Suppressor macrophage (primary cell): ENCODE measurements at regions not wholly inside any gene's neighbourhood (a gene's known extent, or its start where the extent isn't known, plus 50 kb on each side); places are given as distances from the start of the nearest gene placed in this dataset.

ENCODE experiments used
- DNase-seq, 4 experiments: peaks; one replicate each; pipeline ENCODE4 v3.0.0-alpha.2; 2020 to 2022

DNA sequence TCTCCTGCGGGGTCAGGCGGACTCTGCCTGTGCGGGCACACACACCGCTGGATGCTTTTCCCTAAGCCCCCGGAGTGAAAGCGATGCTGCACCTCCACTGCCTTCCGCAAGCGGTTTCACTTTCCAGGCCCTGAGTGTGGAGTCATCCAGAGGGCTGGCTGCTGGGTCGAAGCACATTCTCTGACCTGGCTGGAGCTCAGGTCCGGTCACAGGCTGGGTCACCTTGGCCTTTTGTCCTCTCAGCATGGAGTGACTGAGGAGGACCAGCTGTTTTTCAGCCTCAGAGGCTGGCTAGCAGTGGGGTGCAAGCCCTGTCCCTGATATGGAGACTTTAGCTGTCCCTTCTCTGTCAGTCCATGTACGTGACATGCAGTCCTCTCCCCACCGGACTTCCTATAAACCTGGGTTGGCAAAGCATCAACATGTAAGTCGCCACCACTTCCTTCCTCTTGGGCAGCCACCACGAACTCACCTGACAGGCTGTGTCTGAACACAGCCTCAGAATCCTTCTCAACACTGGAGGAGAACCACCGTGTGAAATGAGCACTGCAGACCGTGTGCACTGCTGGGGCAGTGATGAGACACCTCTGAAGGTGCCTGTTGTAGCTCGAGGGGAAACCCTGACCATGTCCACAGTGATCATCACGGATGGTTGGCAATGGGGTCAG, 51.3 kb downstream of the GADD45G start:
- peak in 2 of 4 experiments; percentile 22 to 25 for DNase-seq

GRCh38 chr9:89657295-89657694, 52.5 kb downstream of the GADD45G start:
- no peak for DNase-seq

DNA sequence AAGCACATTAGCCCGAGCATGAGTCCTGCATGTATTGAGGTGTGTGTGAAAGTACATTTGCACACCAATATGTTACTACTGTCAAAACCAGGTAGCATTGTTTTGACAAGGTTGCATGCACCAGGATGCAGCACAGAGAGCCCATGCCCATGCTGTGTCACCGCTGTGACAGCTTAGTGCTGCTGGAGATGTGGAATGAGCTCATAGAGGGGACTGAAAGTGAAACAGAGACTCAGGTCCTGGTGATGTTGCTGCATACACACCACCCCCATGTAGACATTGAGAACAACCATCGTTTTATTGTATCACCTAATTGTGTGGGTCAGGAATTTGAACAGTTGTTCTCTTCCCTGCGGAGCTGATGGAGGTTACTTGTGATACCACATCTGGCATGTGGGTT, 53.0 kb downstream of the GADD45G start:
- peak in 1 of 4 experiments; percentile 32 for DNase-seq

DNA sequence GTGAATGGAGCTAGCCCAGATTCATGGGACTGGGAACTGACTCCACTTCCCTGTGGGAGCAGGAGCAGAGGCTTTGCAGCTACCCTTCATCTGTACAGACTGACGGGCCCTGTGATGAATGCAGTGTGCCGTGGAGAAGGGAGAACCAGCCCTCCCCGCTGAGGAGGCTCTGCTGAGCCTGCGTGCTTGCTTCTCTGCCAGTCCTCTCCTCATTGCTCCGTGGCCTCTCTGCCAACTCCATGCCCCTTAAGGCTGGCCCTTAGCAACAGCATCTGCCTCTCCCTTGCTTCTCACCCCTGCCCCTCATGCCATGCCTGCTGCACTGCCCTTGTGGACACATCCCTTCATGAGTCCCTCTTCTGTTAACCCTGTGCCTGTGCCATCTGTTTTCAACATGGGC, 53.6 kb downstream of the GADD45G start:
- DNase-seq = no peak

DNA sequence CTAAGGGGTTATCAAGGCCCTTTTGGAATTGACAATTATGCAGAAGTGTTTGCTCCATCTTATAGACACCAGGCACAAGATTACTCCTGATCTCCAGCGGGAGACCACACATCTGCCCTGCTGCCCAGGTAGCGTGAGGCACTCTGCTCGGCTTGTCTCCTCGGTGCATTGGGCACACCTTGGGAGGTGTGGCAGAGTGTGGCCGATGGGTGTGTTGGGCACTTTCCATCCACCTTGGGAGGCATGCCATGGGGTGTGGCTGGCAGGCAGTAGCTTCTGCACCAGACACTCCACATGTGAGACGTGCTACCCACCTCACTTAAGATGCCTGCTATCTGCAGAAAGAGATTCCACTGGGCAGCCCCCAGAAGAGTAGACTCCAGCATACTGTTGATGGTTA, 54.1 kb downstream of the GADD45G start:
- no peak for DNase-seq

GRCh38 chr9:89659473-89659872, 54.7 kb downstream of the GADD45G start:
- DNase-seq = no peak

GRCh38 chr9:89659891-89660685, 55.3 kb downstream of the GADD45G start:
- DNase-seq = peak; percentile 79 to 94 (median 88)

- DNase-seq = peak; percentile 64 to 85 (median 82)
These were observed 56.7 kb downstream of the GADD45G start for GRCh38 chr9:89661391-89661949.

GRCh38 chr9:89661956-89662717, 57.3 kb downstream of the GADD45G start:
- peak; percentile 91 to 94 (median 92) for DNase-seq

DNA sequence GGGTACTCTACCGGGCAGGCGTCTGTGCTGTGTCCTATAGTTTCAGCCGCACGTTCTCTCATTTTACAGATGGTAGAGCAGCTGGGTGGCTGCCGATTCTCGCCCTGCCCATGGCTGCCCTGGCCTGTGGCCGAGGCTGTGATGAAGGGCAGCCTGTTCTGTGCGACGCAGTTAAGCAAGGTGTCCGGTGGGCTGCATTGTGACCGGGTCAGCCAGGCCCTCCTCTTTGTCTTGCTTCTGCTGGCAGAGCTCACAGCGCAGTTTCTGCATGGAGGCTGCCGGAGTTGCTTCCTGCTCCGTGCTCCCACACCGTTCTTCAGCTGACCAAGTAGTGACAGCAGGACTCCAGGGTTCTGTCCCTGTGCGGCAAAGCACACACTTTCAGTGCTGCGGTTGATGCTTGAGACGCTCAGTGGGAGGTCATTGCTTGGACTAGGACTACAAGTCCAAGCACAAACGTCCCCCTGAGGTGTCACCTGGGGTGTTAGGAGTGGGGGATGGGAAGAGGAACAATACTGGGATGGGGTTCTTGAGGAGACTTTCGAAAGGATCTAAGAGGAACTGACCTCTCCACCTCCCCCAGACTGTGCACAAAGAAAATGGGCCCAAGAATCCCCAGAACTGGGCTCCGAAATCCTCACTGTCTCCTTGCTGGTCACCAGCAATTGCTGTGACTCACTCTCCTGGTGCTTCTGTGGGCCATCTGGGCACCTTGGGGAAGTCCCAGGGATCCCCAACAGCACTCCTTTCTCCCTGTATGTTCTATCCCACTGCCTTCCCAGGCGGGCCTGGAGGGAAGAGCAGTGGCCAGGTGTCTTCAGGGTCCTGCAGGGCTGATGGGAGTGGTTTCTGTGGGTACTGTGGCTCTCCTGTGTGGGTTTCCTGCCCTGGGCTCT, 58.2 kb downstream of the GADD45G start:
- DNase-seq = peak; percentile 50 to 73 (median 65)

GRCh38 chr9:89663614-89663970, 58.8 kb downstream of the GADD45G start:
- no peak for DNase-seq

GRCh38 chr9:89664010-89664409, 59.2 kb downstream of the GADD45G start:
- DNase-seq = no peak

DNA sequence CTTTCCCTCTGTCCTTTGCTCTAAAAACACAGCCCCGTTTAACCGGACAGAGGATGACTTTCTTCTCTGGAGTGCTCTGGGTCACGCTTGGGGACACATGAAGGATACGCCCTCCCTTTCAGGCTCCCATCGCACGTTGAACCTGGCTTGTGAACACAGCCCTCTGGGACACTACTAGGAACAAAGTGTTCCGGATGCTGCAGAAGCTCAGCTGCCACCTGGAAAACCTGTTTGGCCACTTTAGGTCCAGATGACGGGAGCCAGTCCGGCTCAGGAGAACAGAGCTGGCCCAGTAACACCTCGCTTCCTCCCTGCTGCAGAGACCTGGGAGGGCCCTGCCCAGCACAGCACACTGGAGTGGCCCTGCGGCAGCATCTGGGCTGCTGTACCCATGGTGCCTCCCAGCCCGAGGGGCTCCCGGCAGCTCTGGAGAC, 60.1 kb downstream of the GADD45G start:
- no peak for DNase-seq

GRCh38 chr9:89666364-89666763, 61.6 kb downstream of the GADD45G start:
- DNase-seq = no peak

DNA sequence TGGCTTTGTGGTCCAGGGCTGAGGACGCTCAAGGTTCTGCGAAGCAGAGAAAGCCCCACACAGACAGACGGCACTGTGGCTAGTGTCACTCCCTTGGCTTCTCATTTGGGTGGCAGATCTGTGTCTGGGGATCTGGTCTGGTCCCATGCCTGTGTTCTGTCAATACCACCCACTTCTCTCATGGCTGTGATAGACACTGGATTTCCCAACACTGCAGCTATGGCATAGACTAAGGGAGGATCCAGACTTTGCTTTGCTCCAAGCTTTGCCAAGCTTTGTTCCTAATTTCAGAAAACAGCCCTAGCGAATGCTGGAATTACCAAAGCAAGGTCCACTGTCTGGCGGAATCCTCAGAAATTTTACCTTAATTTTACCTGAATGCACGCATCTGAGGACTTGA, 62.1 kb downstream of the GADD45G start:
- peak in 1 of 4 experiments; percentile 18 for DNase-seq

- no peak for DNase-seq
These were observed 62.9 kb downstream of the GADD45G start for GRCh38 chr9:89667726-89668125.

- no peak for DNase-seq
These were observed 63.5 kb downstream of the GADD45G start for GRCh38 chr9:89668216-89668865.

- no peak for DNase-seq
These were observed 64.0 kb downstream of the GADD45G start for GRCh38 chr9:89668866-89669246.

- no peak for DNase-seq
These were observed 64.6 kb downstream of the GADD45G start for GRCh38 chr9:89669361-89669842.

DNA sequence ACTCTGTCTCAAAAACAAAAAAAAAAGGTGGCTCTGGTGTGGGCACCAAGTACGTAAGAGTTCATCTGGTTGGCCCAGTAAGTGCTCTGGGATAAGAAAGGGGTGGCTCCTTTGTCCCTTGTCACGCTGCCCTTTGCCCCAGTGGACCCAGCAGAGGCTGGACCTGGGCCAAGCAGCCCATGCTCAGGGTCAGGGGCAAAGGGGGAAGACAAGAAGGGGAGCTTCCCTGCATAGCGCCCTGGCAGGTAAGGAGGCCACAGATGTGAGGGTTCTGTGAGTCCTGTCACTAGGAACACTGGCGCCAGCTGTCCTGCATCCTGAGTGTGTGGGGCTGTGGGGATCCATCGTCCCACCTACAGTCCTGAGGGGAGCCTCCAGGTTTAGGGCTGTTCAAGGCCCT, 65.3 kb downstream of the GADD45G start:
- DNase-seq = no peak

- no peak for DNase-seq
These were observed 66.1 kb downstream of the GADD45G start for GRCh38 chr9:89670801-89671434.
